Colonic mucosa (tissue), 4 donors: ENCODE measurements at regions not wholly inside any gene's neighbourhood (a gene's known extent, or its start where the extent isn't known, plus 50 kb on each side); places are given as distances from the start of the nearest gene placed in this dataset.

Source experiments
- DNase-seq: peaks from one replicate; pipeline ENCODE4 v3.0.0-alpha.2; 2020
- H3K27ac ChIP-seq: fragments of 200-600 bp; one replicate; pipeline ENCODE4 v1.8.0; 2021
- H3K27me3 ChIP-seq: fragments of 200-600 bp; one replicate; pipeline ENCODE4 v1.8.0; 2021
- H3K36me3 ChIP-seq: fragments of 200-600 bp; one replicate; pipeline ENCODE4 v1.8.0; 2021
- H3K4me1 ChIP-seq: fragments of 200-600 bp; one replicate; pipeline ENCODE4 v1.8.0; 2021; ENCODE audit warnings: mild to moderate bottlenecking
- H3K4me3 ChIP-seq: fragments of 200-600 bp; one replicate; pipeline ENCODE4 v1.8.0; 2021
- H3K9ac ChIP-seq, 2 donors: one replicate each; pipeline ENCODE4 v1.7.0; 2013; ENCODE audit warnings: control low read depth in 2 of 2, low read depth in 2 of 2, low read length in 2 of 2
- H3K9me3 ChIP-seq: fragments of 200-600 bp; one replicate; pipeline ENCODE4 v1.8.0; 2021
- CTCF ChIP-seq: fragments of 200-600 bp; IDR thresholded peaks from one replicate; pipeline ENCODE4 v1.8.0; 2022; ENCODE audit warnings: antibody characterized with exemption, mild to moderate bottlenecking
- intact Hi-C: fragments of 100-400 bp; cut with DNase I; formaldehyde crosslinking; loops from one replicate; pipeline ENCODE4 v1.14.1; 2022
- donor health status: healthy.
- donor health status: DM: no; HTN: no; CAD: no.
- donor health status: DM: no; HTN: no; CAD: no.

DNA sequence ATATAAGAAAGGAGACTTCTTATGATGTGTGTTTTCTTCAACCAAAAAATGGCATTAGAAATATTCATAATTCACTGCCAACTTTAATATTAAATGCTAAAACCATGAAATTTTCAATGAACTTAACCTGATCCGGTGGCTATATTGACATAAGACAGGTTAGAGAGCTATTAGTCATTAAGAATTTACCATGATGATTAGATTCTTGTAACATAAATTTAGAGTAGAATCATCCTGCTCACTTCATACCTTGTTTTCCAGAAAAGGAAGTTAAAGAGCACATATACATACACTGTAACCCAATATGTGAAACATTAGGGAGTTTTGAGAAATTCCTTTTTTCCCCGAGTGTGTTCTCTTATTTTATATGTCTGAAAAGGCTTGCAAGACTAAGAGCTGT is 430.3 kb upstream of the SEMA3A start:
- DNase-seq, result no peak
- Histone ChIP-seq H3K9ac (no peak overlapping the region), H3K4me1 (no peaks in the 10 kb centered on the region), H3K36me3 (no peaks in the 10 kb centered on the region), H3K9me3 (no peaks in the 10 kb centered on the region), H3K27ac (no peak overlapping the region), H3K27me3 (no peaks in the 10 kb centered on the region), H3K4me3 (no peak overlapping the region)
- intact Hi-C loops, result no loop called here
- TF ChIP-seq CTCF, result no peak

- Histone ChIP-seq H3K27ac (no peak overlapping the region), H3K4me1 (no peaks in the 10 kb centered on the region), H3K9me3 (no peaks in the 10 kb centered on the region), H3K36me3 (no peaks in the 10 kb centered on the region), H3K4me3 (no peak overlapping the region), H3K9ac (no peak overlapping the region), H3K27me3 (no peaks in the 10 kb centered on the region)
- TF ChIP-seq CTCF, result no peak
- intact Hi-C loops, result no loop called here
- DNase-seq, result no peak
Measured at GRCh38 chr7:84624527-84624926, 429.9 kb upstream of the SEMA3A start.

GRCh38 chr7:84617265-84618030 is 422.9 kb upstream of the SEMA3A start:
- intact Hi-C loops, result no loop called here
- no peak for TF ChIP-seq CTCF
- Histone ChIP-seq H3K4me3 (no peak overlapping the region), H3K4me1 (no peaks in the 10 kb centered on the region), H3K9me3 (no peaks in the 10 kb centered on the region), H3K27me3 (no peaks in the 10 kb centered on the region), H3K27ac (no peak overlapping the region), H3K36me3 (no peaks in the 10 kb centered on the region), H3K9ac (no peak overlapping the region)
- DNase-seq, result no peak

DNA sequence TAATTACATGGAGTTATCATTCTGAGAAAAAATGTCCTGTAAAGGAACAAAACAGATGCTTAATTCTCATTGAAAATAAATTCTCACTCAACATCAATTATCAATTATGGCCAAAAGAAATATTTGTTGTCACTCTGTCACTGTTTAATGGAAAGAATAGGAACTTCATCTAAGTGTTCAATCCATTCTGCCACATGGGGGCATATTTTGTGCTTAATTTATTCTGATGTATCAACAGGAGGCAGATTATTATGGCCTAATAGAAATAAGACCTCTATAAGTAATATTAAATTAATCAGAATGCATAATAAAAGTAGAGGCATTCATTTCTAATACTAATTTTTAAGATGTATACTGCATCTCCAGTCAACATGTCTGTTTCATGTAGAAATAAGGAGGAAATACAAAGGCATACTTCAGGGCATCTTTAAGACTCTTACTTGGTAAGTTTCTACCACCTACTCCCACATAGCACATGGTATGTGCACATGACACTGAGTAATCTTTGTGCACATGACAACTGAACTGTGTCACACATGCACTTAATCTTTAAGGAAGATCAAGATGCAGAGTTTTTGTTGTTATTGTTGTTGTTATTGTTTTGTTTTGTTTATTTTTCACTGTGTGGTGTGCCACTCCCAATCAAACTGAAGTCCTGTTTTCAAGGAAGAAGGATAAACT is 420.4 kb upstream of the SEMA3A start:
- no peak overlapping the region for H3K4me3 ChIP-seq
- TF ChIP-seq CTCF, result no peak
- no peaks in the 10 kb centered on the region for H3K9me3 ChIP-seq
- no peaks in the 10 kb centered on the region for H3K36me3 ChIP-seq
- intact Hi-C loops, result no loop called here
- no peak for DNase-seq
- no peaks in the 10 kb centered on the region for H3K27me3 ChIP-seq
- H3K9ac ChIP-seq, result no peak overlapping the region
- H3K27ac ChIP-seq, result no peak overlapping the region
- no peaks in the 10 kb centered on the region for H3K4me1 ChIP-seq

DNA sequence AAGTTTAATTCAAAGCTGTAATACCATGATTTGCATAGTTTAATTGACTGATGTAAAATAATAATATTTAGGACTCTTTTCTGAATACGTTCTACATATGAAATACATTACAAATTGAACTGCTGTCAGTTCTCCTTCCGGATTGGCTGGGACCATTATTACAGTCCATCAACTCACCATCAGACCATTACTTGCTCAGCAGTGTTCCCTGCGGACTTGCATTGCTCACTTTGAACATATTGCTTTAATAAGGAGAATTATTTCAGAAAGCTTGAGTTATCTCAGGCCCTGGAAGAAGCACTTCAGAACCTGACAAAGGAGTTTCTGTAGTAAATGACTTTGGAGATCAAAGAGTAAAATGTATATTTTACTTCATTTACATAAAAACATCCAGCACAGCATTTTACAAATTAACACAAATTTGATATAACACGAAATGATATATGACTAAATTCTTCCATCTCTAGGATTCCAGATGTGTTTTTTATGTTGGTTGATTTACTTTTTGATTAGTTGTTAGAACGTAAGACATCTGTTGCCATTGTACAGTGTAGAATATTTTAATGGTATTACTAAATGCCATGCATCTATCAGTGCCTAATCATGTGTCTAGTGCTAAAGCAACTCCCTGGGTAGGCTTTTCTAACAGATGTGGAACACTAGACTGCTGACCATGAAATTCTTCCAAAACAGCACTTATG is 418.5 kb upstream of the SEMA3A start:
- DNase-seq, result no peak
- no peaks in the 10 kb centered on the region for H3K9me3 ChIP-seq
- no peak overlapping the region for H3K27ac ChIP-seq
- H3K36me3 ChIP-seq, result no peaks in the 10 kb centered on the region
- H3K9ac ChIP-seq, result no peak overlapping the region
- no peaks in the 10 kb centered on the region for H3K4me1 ChIP-seq
- no peak overlapping the region for H3K4me3 ChIP-seq
- no peak for TF ChIP-seq CTCF
- no peaks in the 10 kb centered on the region for H3K27me3 ChIP-seq
- intact Hi-C loops, result no loop called here
